HG02852 (cell line): ENCODE measurements at regions not wholly inside any gene's neighbourhood (a gene's known extent, or its start where the extent isn't known, plus 50 kb on each side); places are given as distances from the start of the nearest gene placed in this dataset.

ENCODE experiments used
- ATAC-seq: cut with Tn5 transposase; IDR thresholded peaks from one replicate; pipeline ENCODE4 v1.9.1; 2021; ENCODE audit warnings: mild to moderate bottlenecking, moderate library complexity; ENCODE audit not compliant: unreplicated experiment

- ATAC-seq: peak; percentile 66
These were observed 1129.2 kb downstream of the DTWD2 start for GRCh38 chr5:117859176-117859575.

GRCh38 chr5:117856713-117857112 is 1131.6 kb downstream of the DTWD2 start:
- ATAC-seq: no peak

GRCh38 chr5:117837786-117838185 is 1150.6 kb downstream of the DTWD2 start:
- no peak for ATAC-seq

GRCh38 chr5:117833691-117834090 is 1154.7 kb downstream of the DTWD2 start:
- ATAC-seq: no peak

- no peak for ATAC-seq
These were observed 1158.7 kb downstream of the DTWD2 start for GRCh38 chr5:117829646-117830045.

- ATAC-seq: no peak
These were observed 1174.5 kb downstream of the DTWD2 start for GRCh38 chr5:117813850-117814249.

GRCh38 chr5:117812861-117813260 is 1175.5 kb downstream of the DTWD2 start:
- ATAC-seq: no peak

GRCh38 chr5:117809251-117809650 is 1179.1 kb downstream of the DTWD2 start:
- no peak for ATAC-seq

- ATAC-seq: no peak
These were observed 1183.3 kb downstream of the DTWD2 start for GRCh38 chr5:117805058-117805457.

- no peak for ATAC-seq
These were observed 1184.8 kb downstream of the DTWD2 start for GRCh38 chr5:117803533-117803932.

GRCh38 chr5:117801583-117801982 is 1186.8 kb downstream of the DTWD2 start:
- ATAC-seq: no peak

GRCh38 chr5:117800261-117800660 is 1188.1 kb downstream of the DTWD2 start:
- no peak for ATAC-seq

GRCh38 chr5:117794847-117795246 is 1193.5 kb downstream of the DTWD2 start:
- ATAC-seq: no peak

GRCh38 chr5:117793963-117794362 is 1194.4 kb downstream of the DTWD2 start:
- ATAC-seq: no peak

- no peak for ATAC-seq
These were observed 1195.9 kb downstream of the DTWD2 start for GRCh38 chr5:117792476-117792875.

GRCh38 chr5:117788596-117788995 is 1199.8 kb downstream of the DTWD2 start:
- ATAC-seq: no peak

- ATAC-seq: no peak
These were observed 1204.5 kb upstream of the SEMA6A start for GRCh38 chr5:117779171-117779570.

GRCh38 chr5:117776977-117777376 is 1202.4 kb upstream of the SEMA6A start:
- peak; percentile 72 for ATAC-seq

- ATAC-seq: no peak
These were observed 1195.3 kb upstream of the SEMA6A start for GRCh38 chr5:117769877-117770276.

- ATAC-seq: no peak
These were observed 1188.6 kb upstream of the SEMA6A start for GRCh38 chr5:117763271-117763670.

- no peak for ATAC-seq
These were observed 1186.6 kb upstream of the SEMA6A start for GRCh38 chr5:117761186-117761585.

- ATAC-seq: no peak
These were observed 1185.4 kb upstream of the SEMA6A start for GRCh38 chr5:117759849-117760499.

- no peak for ATAC-seq
These were observed 1177.8 kb upstream of the SEMA6A start for GRCh38 chr5:117752403-117752802.
